Loucy (cell line): ENCODE measurements at regions not wholly inside any gene's neighbourhood (a gene's known extent, or its start where the extent isn't known, plus 50 kb on each side); places are given as distances from the start of the nearest gene placed in this dataset.

Experiments
- H2AFZ ChIP-seq: fragments of 200-600 bp; sonication (generic); 2 replicates; pipeline ENCODE4 v1.6.0; 2016; ENCODE audit warnings: antibody characterized with exemption, mild to moderate bottlenecking, low read length, moderate library complexity
- H3F3A ChIP-seq: fragments of 200-600 bp; 2 replicates; pipeline ENCODE4 v1.6.0; 2016; ENCODE audit warnings: antibody characterized with exemption, low read depth, mild to moderate bottlenecking
- H3K27me3 ChIP-seq: fragments of 200-600 bp; sonication (generic); 2 replicates; pipeline ENCODE4 v1.6.1; 2014; ENCODE audit warnings: low read length, mild to moderate bottlenecking; ENCODE audit not compliant: insufficient read depth, poor library complexity, severe bottlenecking
- H3K36me3 ChIP-seq: fragments of 200-600 bp; sonication (generic); 2 replicates; pipeline ENCODE4 v1.6.1; 2016; ENCODE audit warnings: low read length; ENCODE audit not compliant: insufficient read depth
- H3K4me1 ChIP-seq: fragments of 200-600 bp; sonication (generic); 2 replicates; pipeline ENCODE4 v1.5.1; 2014; ENCODE audit warnings: low read length, mild to moderate bottlenecking; ENCODE audit not compliant: insufficient read depth, poor library complexity, severe bottlenecking
- H3K4me2 ChIP-seq: fragments of 200-600 bp; sonication (generic); 2 replicates; pipeline ENCODE4 v1.6.0; 2014; ENCODE audit warnings: antibody characterized with exemption, low read length, low read depth, mild to moderate bottlenecking; ENCODE audit not compliant: poor library complexity, severe bottlenecking
- H3K4me3 ChIP-seq: fragments of 200-600 bp; sonication (generic); 2 replicates; pipeline ENCODE4 v1.5.1; 2014; ENCODE audit warnings: low read length, mild to moderate bottlenecking, mixed read lengths; ENCODE audit not compliant: poor library complexity, severe bottlenecking
- H3K79me2 ChIP-seq: fragments of 200-600 bp; sonication (generic); 2 replicates; pipeline ENCODE4 v1.6.1; 2014; ENCODE audit warnings: low read length; ENCODE audit not compliant: insufficient read depth
- H3K9ac ChIP-seq: fragments of 200-600 bp; sonication (generic); 2 replicates; pipeline ENCODE4 v1.6.0; 2014; ENCODE audit warnings: mild to moderate bottlenecking, low read depth, low read length, moderate library complexity; ENCODE audit not compliant: poor library complexity, severe bottlenecking
- H3K9me2 ChIP-seq: fragments of 200-600 bp; sonication (generic); replicated peaks from 2 replicates; pipeline ENCODE4 v1.6.1; 2016; ENCODE audit warnings: low read depth, low read length, mixed read lengths
- H3K9me3 ChIP-seq: fragments of 200-600 bp; sonication (generic); 2 replicates; pipeline ENCODE4 v1.6.1; 2014; ENCODE audit warnings: mild to moderate bottlenecking, antibody characterized with exemption, low read length, low read depth; ENCODE audit not compliant: insufficient read depth
- H4K20me1 ChIP-seq: fragments of 200-600 bp; sonication (generic); 2 replicates; pipeline ENCODE4 v1.6.0; 2014; ENCODE audit warnings: antibody characterized with exemption, low read length, mild to moderate bottlenecking; ENCODE audit not compliant: insufficient read depth, poor library complexity, severe bottlenecking
- CTCF ChIP-seq: fragments of 200-600 bp; sonication (generic); conservative IDR thresholded peaks from 2 replicates; pipeline ENCODE4 v1.5.1; 2014; ENCODE audit warnings: mild to moderate bottlenecking, antibody characterized with exemption, low read length
- EZH2phosphoT487 ChIP-seq: fragments of 200-600 bp; IDR thresholded peaks from 2 replicates; pipeline ENCODE4 v1.6.1; 2018; ENCODE audit warnings: antibody characterized with exemption, mild to moderate bottlenecking, moderate library complexity, borderline replicate concordance

GRCh38 chr5:155871623-155872022 lies 455.3 kb upstream of the SGCD start:
- no peaks in the 10 kb centered on the region for H3K4me1 ChIP-seq
- no peak overlapping the region for H2AFZ ChIP-seq
- H3K9me2 ChIP-seq, result no peaks in the 10 kb centered on the region
- H3K36me3 ChIP-seq, result no peaks in the 10 kb centered on the region
- H3F3A ChIP-seq, result no peaks in the 10 kb centered on the region
- TF ChIP-seq CTCF (no peak), EZH2phosphoT487 (no peak)
- no peak overlapping the region for H3K4me3 ChIP-seq
- no peaks in the 10 kb centered on the region for H3K79me2 ChIP-seq
- H3K27me3 ChIP-seq, result no peaks in the 10 kb centered on the region
- H3K4me2 ChIP-seq, result no peak overlapping the region
- no peaks in the 10 kb centered on the region for H3K9me3 ChIP-seq
- H4K20me1 ChIP-seq, result no peaks in the 10 kb centered on the region
- no peak overlapping the region for H3K9ac ChIP-seq

GRCh38 chr5:155872629-155873220 lies 454.2 kb upstream of the SGCD start:
- no peaks in the 10 kb centered on the region for H3K4me1 ChIP-seq
- no peaks in the 10 kb centered on the region for H3K36me3 ChIP-seq
- H3K79me2 ChIP-seq, result no peaks in the 10 kb centered on the region
- no peak overlapping the region for H3K4me3 ChIP-seq
- H3K27me3 ChIP-seq, result no peaks in the 10 kb centered on the region
- no peaks in the 10 kb centered on the region for H4K20me1 ChIP-seq
- no peaks in the 10 kb centered on the region for H3F3A ChIP-seq
- no peak overlapping the region for H2AFZ ChIP-seq
- H3K9ac ChIP-seq, result no peak overlapping the region
- no peaks in the 10 kb centered on the region for H3K9me2 ChIP-seq
- no peaks in the 10 kb centered on the region for H3K9me3 ChIP-seq
- no peak overlapping the region for H3K4me2 ChIP-seq
- TF ChIP-seq CTCF, result no peak
- TF ChIP-seq EZH2phosphoT487, result no peak

- no peaks in the 10 kb centered on the region for H4K20me1 ChIP-seq
- no peak overlapping the region for H3K4me2 ChIP-seq
- TF ChIP-seq CTCF, result no peak
- TF ChIP-seq EZH2phosphoT487, result no peak
- no peaks in the 10 kb centered on the region for H3K9me3 ChIP-seq
- H3K27me3 ChIP-seq, result no peaks in the 10 kb centered on the region
- no peaks in the 10 kb centered on the region for H3F3A ChIP-seq
- H3K9me2 ChIP-seq, result no peaks in the 10 kb centered on the region
- H3K4me3 ChIP-seq, result no peak overlapping the region
- no peak overlapping the region for H2AFZ ChIP-seq
- no peak overlapping the region for H3K9ac ChIP-seq
- no peaks in the 10 kb centered on the region for H3K79me2 ChIP-seq
- no peaks in the 10 kb centered on the region for H3K4me1 ChIP-seq
- H3K36me3 ChIP-seq, result no peaks in the 10 kb centered on the region
These were observed 447.9 kb upstream of the SGCD start for GRCh38 chr5:155878991-155879575.
